PFSK-1 (cell line): ENCODE measurements at regions not wholly inside any gene's neighbourhood (a gene's known extent, or its start where the extent isn't known, plus 50 kb on each side); places are given as distances from the start of the nearest gene placed in this dataset.

ENCODE experiments used
- FOXP2 ChIP-seq: optimal IDR thresholded peaks from 2 replicates; pipeline ENCODE3; 2011; ENCODE audit warnings: borderline replicate concordance, control low read depth, inconsistent platforms; ENCODE audit not compliant: insufficient read depth; ENCODE audit errors: extremely low read length, extremely low read depth
- POLR2AphosphoS5 ChIP-seq: IDR thresholded peaks from 2 replicates; pipeline ENCODE4 v1.6.1; 2012; ENCODE audit warnings: low read depth, mild to moderate bottlenecking, control low read depth, low read length, moderate library complexity
- SIN3A ChIP-seq: IDR thresholded peaks from 2 replicates; pipeline ENCODE4 v1.6.1; 2012; ENCODE audit warnings: mild to moderate bottlenecking, low read length, moderate library complexity, borderline replicate concordance; ENCODE audit not compliant: insufficient read depth
- TAF1 ChIP-seq: IDR thresholded peaks from 2 replicates; pipeline ENCODE4 v1.6.1; 2012; ENCODE audit warnings: low read length, control low read depth, borderline replicate concordance; ENCODE audit not compliant: insufficient read depth
- TF ChIP-seq, protein P1 (sequence below), 2 experiments: IDR thresholded peaks; 2 replicates each; pipeline versions ENCODE4 v1.6.1 to v1.8.0; 2011 to 2012; ENCODE audit warnings: low read depth in 2 of 2, low read length in 2 of 2, control low read depth in 1 of 2, inconsistent platforms in 1 of 2, mild to moderate bottlenecking in 1 of 2, moderate library complexity in 1 of 2; ENCODE audit not compliant: insufficient read depth in 1 of 2

DNA sequence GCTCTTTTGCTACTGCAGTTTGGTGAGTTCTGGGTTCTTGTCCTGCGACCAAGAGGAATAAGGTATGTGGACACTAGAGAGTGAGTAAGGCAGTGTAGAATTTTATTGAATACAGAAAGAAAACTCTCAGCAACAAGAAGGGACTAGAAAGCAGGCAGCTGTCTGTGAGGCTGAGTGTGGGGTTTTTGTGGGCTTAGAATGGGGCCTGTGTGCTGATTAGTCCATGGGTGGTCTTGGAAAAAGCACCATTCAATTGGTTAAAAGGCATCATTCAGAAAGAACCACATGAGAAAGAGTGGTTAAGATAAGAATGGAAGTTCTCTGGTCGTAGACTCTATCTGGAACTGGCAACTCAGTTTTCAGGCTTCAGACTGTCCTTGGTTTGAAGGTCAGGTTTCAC lies 298.8 kb downstream of the TGFB2 start:
- TF ChIP-seq, protein P1, sequence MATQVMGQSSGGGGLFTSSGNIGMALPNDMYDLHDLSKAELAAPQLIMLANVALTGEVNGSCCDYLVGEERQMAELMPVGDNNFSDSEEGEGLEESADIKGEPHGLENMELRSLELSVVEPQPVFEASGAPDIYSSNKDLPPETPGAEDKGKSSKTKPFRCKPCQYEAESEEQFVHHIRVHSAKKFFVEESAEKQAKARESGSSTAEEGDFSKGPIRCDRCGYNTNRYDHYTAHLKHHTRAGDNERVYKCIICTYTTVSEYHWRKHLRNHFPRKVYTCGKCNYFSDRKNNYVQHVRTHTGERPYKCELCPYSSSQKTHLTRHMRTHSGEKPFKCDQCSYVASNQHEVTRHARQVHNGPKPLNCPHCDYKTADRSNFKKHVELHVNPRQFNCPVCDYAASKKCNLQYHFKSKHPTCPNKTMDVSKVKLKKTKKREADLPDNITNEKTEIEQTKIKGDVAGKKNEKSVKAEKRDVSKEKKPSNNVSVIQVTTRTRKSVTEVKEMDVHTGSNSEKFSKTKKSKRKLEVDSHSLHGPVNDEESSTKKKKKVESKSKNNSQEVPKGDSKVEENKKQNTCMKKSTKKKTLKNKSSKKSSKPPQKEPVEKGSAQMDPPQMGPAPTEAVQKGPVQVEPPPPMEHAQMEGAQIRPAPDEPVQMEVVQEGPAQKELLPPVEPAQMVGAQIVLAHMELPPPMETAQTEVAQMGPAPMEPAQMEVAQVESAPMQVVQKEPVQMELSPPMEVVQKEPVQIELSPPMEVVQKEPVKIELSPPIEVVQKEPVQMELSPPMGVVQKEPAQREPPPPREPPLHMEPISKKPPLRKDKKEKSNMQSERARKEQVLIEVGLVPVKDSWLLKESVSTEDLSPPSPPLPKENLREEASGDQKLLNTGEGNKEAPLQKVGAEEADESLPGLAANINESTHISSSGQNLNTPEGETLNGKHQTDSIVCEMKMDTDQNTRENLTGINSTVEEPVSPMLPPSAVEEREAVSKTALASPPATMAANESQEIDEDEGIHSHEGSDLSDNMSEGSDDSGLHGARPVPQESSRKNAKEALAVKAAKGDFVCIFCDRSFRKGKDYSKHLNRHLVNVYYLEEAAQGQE (IDR thresholded peaks at IDR 0.05; ENCODE audit: insufficient read depth in 1 of 2, low read depth in 2 of 2, low read length in 2 of 2): no peak
- TF ChIP-seq POLR2AphosphoS5 (no peak), FOXP2 (no peak), TAF1 (no peak), SIN3A (no peak)

DNA sequence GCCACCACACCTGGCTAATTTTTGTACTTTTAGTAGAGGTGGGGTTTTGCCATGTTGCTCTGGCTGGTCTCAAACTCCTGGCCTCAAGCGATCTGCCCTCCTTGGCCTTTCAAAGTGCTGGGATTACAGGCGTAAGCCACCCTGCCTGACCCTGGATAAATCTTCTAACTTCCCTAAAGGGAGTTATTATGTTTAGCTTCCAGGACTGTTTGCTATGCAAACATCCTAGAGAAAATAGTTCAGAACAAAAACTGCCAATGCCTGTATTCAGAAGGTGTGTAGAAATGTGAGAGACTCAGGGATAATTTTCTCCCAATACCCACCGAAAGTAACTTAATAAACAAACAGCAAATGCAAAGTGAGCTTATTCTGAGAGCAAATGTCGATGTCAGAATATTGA lies 301.2 kb downstream of the TGFB2 start:
- TF ChIP-seq TAF1: no peak
- TF ChIP-seq, protein P1 (IDR thresholded peaks at IDR 0.05; ENCODE audit: insufficient read depth in 1 of 2, low read depth in 2 of 2, low read length in 2 of 2): no peak
- no peak for TF ChIP-seq POLR2AphosphoS5
- TF ChIP-seq FOXP2: no peak
- TF ChIP-seq SIN3A: no peak

- TF ChIP-seq FOXP2 (no peak), POLR2AphosphoS5 (no peak), TAF1 (no peak), SIN3A (no peak)
- TF ChIP-seq, protein P1 (IDR thresholded peaks at IDR 0.05; ENCODE audit: insufficient read depth in 1 of 2, low read depth in 2 of 2, low read length in 2 of 2): no peak
Measured at GRCh38 chr1:218656301-218657037, 311.3 kb downstream of the TGFB2 start.

DNA sequence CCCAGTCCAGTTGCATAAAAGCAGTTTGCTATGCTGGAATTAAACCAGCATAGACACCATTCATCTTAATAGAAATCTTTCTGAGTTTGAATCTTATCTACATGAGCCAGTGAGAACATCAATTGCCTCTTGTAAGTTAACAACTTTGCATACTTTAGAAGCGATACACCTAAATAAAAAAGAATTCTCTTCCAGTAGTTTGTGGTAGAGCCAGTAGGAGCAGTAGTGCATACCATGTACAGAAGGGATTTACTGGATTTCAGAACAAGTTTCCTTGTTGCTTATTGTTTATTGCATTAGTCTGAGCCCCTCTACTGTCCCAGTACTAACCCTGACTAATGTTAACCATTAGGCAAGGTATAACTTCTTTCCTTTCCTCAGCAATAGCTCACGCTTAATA lies 313.1 kb downstream of the TGFB2 start:
- TF ChIP-seq SIN3A: no peak

- TF ChIP-seq TAF1 (no peak), FOXP2 (no peak), POLR2AphosphoS5 (no peak), SIN3A (no peak)
- TF ChIP-seq, protein P1 (IDR thresholded peaks at IDR 0.05; ENCODE audit: insufficient read depth in 1 of 2, low read depth in 2 of 2, low read length in 2 of 2): no peak
Measured at GRCh38 chr1:218658899-218659298, 313.8 kb downstream of the TGFB2 start.
